Mesenchymal stem cell (in vitro differentiated cells and primary cell): ENCODE measurements at regions not wholly inside any gene's neighbourhood (a gene's known extent, or its start where the extent isn't known, plus 50 kb on each side); places are given as distances from the start of the nearest gene placed in this dataset.
"Not testable (repeated sequence)": the region's sequence is repeated elsewhere in the genome, so short reads cannot be mapped to it uniquely, and the experiment has no call there.

Source experiments
- DNase-seq: peaks from one replicate; pipeline ENCODE4 v3.0.0-alpha.2; 2013
- H2AFZ ChIP-seq: one replicate; pipeline ENCODE4 v1.6.1; 2013; ENCODE audit warnings: low read depth, mild to moderate bottlenecking, control low read depth, inconsistent platforms, low read length, moderate library complexity
- H2AK5ac ChIP-seq: 2 replicates; pipeline ENCODE4 v1.6.1; 2013; ENCODE audit warnings: low read length, moderate library complexity, mild to moderate bottlenecking, inconsistent platforms; ENCODE audit not compliant: severe bottlenecking
- H2BK120ac ChIP-seq: one replicate; pipeline ENCODE4 v1.6.1; 2013; ENCODE audit warnings: low read depth, mild to moderate bottlenecking, inconsistent platforms, low read length, moderate library complexity
- H2BK12ac ChIP-seq, 2 experiments: one replicate each; pipeline ENCODE4 v1.6.1; 2013; ENCODE audit warnings: inconsistent platforms in 2 of 2, low read length in 2 of 2, mild to moderate bottlenecking in 2 of 2, moderate library complexity in 2 of 2, control low read depth in 1 of 2
- H2BK15ac ChIP-seq: one replicate; pipeline ENCODE4 v1.6.1; 2013; ENCODE audit warnings: mild to moderate bottlenecking, low read depth, inconsistent platforms; ENCODE audit not compliant: poor library complexity, severe bottlenecking
- H2BK5ac ChIP-seq: 2 replicates; pipeline ENCODE4 v1.6.1; 2013; ENCODE audit warnings: low read depth, mild to moderate bottlenecking, low read length, control low read depth, inconsistent platforms; ENCODE audit not compliant: poor library complexity, severe bottlenecking
- H3K14ac ChIP-seq, 2 experiments: one replicate each; pipeline ENCODE4 v1.6.1; 2013; ENCODE audit warnings: inconsistent platforms in 2 of 2, low read length in 2 of 2, control low read depth in 1 of 2, mild to moderate bottlenecking in 1 of 2, moderate library complexity in 1 of 2
- H3K18ac ChIP-seq, 2 experiments: one replicate each; pipeline ENCODE4 v1.6.1; 2013; ENCODE audit warnings: inconsistent platforms in 2 of 2, low read length in 2 of 2, control low read depth in 1 of 2, low read depth in 1 of 2, mild to moderate bottlenecking in 1 of 2
- H3K23ac ChIP-seq, 2 experiments: one replicate each; pipeline ENCODE4 v1.6.1; 2013; ENCODE audit warnings: inconsistent platforms in 2 of 2, low read length in 2 of 2, mild to moderate bottlenecking in 2 of 2, moderate library complexity in 2 of 2, control low read depth in 1 of 2
- H3K27ac ChIP-seq: 2 replicates; pipeline ENCODE4 v1.5.1; 2013; ENCODE audit warnings: mild to moderate bottlenecking, moderate library complexity, low read length, control low read depth, inconsistent platforms; ENCODE audit not compliant: poor library complexity, severe bottlenecking
- H3K27me3 ChIP-seq, 2 experiments: 2 replicates each; pipeline versions ENCODE4 v1.6.1 to v1.7.0; 2013; ENCODE audit warnings: low read length in 2 of 2, mild to moderate bottlenecking in 2 of 2, moderate library complexity in 2 of 2, control low read depth in 1 of 2, inconsistent platforms in 1 of 2; ENCODE audit not compliant: control insufficient read depth in 1 of 2, insufficient read depth in 1 of 2
- H3K36me3 ChIP-seq, 2 experiments: 2 replicates each; pipeline versions ENCODE4 v1.6.1 to v1.7.0; 2013; ENCODE audit warnings: low read length in 2 of 2, control low read depth in 1 of 2, inconsistent platforms in 1 of 2, low read depth in 1 of 2, mild to moderate bottlenecking in 1 of 2; ENCODE audit not compliant: insufficient read depth in 2 of 2, control insufficient read depth in 1 of 2
- H3K4ac ChIP-seq, 2 experiments: one replicate each; pipeline ENCODE4 v1.6.1; 2013; ENCODE audit warnings: inconsistent platforms in 2 of 2, low read length in 2 of 2, mild to moderate bottlenecking in 2 of 2, moderate library complexity in 2 of 2, control low read depth in 1 of 2, low read depth in 1 of 2
- H3K4me1 ChIP-seq: 2 replicates; pipeline ENCODE4 v1.6.1; 2013; ENCODE audit warnings: low read depth, low read length, control low read depth; ENCODE audit not compliant: control insufficient read depth, insufficient read depth
- H3K4me2 ChIP-seq: 2 replicates; pipeline ENCODE4 v1.6.1; 2013; ENCODE audit warnings: low read length, mild to moderate bottlenecking, inconsistent platforms; ENCODE audit not compliant: poor library complexity, severe bottlenecking
- H3K4me3 ChIP-seq, 2 experiments: 2 replicates each; pipeline versions ENCODE4 v1.5.1 to v1.7.0; 2013; ENCODE audit warnings: low read length in 2 of 2, mild to moderate bottlenecking in 2 of 2, control low read depth in 1 of 2, low read depth in 1 of 2; ENCODE audit not compliant: insufficient read depth in 1 of 2
- H3K79me1 ChIP-seq: replicated peaks from 2 replicates; pipeline ENCODE4 v1.6.1; 2013; ENCODE audit warnings: mild to moderate bottlenecking, control low read depth, low read length, inconsistent platforms; ENCODE audit not compliant: poor library complexity, severe bottlenecking
- H3K9ac ChIP-seq: 2 replicates; pipeline ENCODE4 v1.7.0; 2013; ENCODE audit warnings: mild to moderate bottlenecking, low read length, moderate library complexity
- H3K9me3 ChIP-seq: 2 replicates; pipeline ENCODE4 v1.7.0; 2013; ENCODE audit warnings: mild to moderate bottlenecking, low read length; ENCODE audit not compliant: control insufficient read depth
- H4K8ac ChIP-seq: one replicate; pipeline ENCODE4 v1.6.1; 2013; ENCODE audit warnings: inconsistent platforms, mild to moderate bottlenecking, low read length, moderate library complexity
- H4K91ac ChIP-seq: one replicate; pipeline ENCODE4 v1.6.1; 2013; ENCODE audit warnings: mild to moderate bottlenecking, low read length, inconsistent platforms
- WGBS: methylation state at CpG from one replicate; pipeline ENCODE4 v1.1.7; 2013; ENCODE audit warnings: mixed read lengths; 5-methylcytosine and 5-hydroxymethylcytosine counted together

DNA sequence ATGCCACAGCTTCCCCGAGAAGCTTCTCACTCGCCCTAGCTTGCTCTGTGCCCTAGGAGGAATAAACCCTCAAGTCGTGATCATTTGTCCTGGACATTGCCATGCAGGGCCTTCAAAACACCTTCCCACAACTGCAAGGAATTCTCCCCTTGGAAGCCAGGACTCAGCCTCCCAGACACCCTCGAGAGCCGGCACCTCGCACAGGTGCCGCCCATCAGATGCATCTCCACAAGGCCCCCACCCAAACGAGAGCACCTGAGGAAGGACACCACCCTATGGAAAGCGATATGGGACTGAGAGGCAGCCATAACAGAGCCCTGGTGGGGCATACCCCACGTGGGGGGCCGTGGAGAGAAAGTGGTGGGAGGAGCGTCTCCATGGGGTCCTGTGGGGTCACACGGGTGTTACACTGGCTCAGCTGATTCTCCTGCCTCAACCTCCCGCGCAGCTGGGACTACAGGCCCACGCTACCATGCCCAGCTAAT, 77.6 kb upstream of the FOXK1 start:
- DNase-seq: no peak
- H3K14ac ChIP-seq: no peak overlapping the region
- no peak overlapping the region for H4K91ac ChIP-seq
- no peak overlapping the region for H2AK5ac ChIP-seq
- H3K27ac ChIP-seq: no peak overlapping the region
- H2BK15ac ChIP-seq: no peak overlapping the region
- H3K4me3 ChIP-seq: no peak overlapping the region
- no peak overlapping the region for H3K23ac ChIP-seq
- H3K4me2 ChIP-seq: no peak overlapping the region
- H3K36me3 ChIP-seq: peaks cover 0 to 3% of the 10 kb centered on the region in 2 experiments
- no peak overlapping the region for H2BK120ac ChIP-seq
- 79% methylated on average over 15 of the region's 16 CpGs for WGBS
- no peaks in the 10 kb centered on the region for H3K4me1 ChIP-seq
- no peak overlapping the region for H2BK12ac ChIP-seq
- H2BK5ac ChIP-seq: no peak overlapping the region
- no peak overlapping the region for H3K9ac ChIP-seq
- no peak overlapping the region for H4K8ac ChIP-seq
- no peak overlapping the region for H2AFZ ChIP-seq
- H3K79me1 ChIP-seq: no peaks in the 10 kb centered on the region
- peaks cover 17 to 19% of the 10 kb centered on the region in 2 experiments for H3K27me3 ChIP-seq
- H3K9me3 ChIP-seq: no peaks in the 10 kb centered on the region
- H3K18ac ChIP-seq: no peak overlapping the region
- no peak overlapping the region for H3K4ac ChIP-seq

DNA sequence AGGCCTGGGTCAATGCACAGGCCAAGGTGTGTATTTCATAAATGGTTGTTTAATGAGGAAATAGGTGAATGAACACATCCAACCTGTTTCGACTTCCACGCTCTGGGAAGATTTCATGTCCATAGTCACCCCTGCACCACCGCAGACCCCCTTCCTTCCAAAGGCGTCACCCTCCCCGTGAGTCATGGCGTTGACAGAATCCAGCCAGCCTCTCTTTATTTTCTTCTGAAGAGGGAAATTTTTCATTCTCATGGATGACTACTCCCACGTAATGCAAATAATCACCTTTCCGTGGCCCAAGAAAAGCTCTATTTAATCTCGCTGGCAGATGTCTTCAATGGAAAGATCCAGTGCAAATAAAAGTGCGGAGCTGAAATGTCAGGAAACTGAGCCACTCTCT, 75.3 kb upstream of the FOXK1 start:
- H3K4ac ChIP-seq: no peak overlapping the region
- H2BK12ac ChIP-seq: no peak overlapping the region
- H3K9me3 ChIP-seq: no peaks in the 10 kb centered on the region
- H3K23ac ChIP-seq: no peak overlapping the region
- H2AK5ac ChIP-seq: no peak overlapping the region
- H2BK120ac ChIP-seq: no peak overlapping the region
- H3K79me1 ChIP-seq: no peaks in the 10 kb centered on the region
- H3K4me1 ChIP-seq: no peaks in the 10 kb centered on the region
- H3K27ac ChIP-seq: no peak overlapping the region
- H2BK5ac ChIP-seq: no peak overlapping the region
- H3K14ac ChIP-seq: no peak overlapping the region
- WGBS: 94% methylated on average over 10 of the region's 10 CpGs
- H2AFZ ChIP-seq: no peak overlapping the region
- H4K8ac ChIP-seq: no peak overlapping the region
- H3K4me2 ChIP-seq: no peak overlapping the region
- peaks cover 0 to 3% of the 10 kb centered on the region in 2 experiments for H3K36me3 ChIP-seq
- no peak for DNase-seq
- no peak overlapping the region for H3K18ac ChIP-seq
- no peak overlapping the region for H4K91ac ChIP-seq
- H2BK15ac ChIP-seq: no peak overlapping the region
- no peak overlapping the region for H3K9ac ChIP-seq
- H3K27me3 ChIP-seq: peaks cover 17 to 19% of the 10 kb centered on the region in 2 experiments
- H3K4me3 ChIP-seq: no peak overlapping the region

DNA sequence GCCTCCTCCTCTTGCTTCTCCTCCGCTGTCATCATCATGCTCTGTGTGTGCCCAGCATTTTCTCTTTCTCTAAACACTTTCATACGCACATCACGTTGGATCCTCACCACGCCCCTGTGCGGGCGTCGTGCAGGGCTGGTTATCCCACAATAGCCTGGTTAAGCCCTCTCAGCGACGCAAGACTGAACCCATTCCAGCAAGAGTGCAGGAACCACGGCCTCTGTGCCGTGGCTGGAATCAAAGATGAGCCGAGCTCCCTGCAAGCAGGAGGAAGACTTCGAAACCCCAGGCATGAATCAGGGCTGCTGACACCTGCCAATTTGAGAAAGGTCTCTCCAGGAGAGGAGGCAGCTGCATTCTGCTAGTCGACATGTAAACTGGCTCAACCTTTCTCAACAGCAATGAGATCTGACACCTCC, 74.8 kb upstream of the FOXK1 start:
- 90% methylated on average over 14 of the region's 14 CpGs for WGBS
- Histone ChIP-seq H3K4ac (no peak overlapping the region), H2BK12ac (no peak overlapping the region), H2BK5ac (no peak overlapping the region), H4K8ac (no peak overlapping the region), H3K27me3 (peaks cover 15 to 17% of the 10 kb centered on the region in 2 experiments), H3K14ac (no peak overlapping the region), H3K9ac (no peak overlapping the region), H3K36me3 (peaks cover 0 to 3% of the 10 kb centered on the region in 2 experiments), H3K9me3 (no peaks in the 10 kb centered on the region), H3K23ac (no peak overlapping the region), H3K79me1 (no peaks in the 10 kb centered on the region), H2BK120ac (no peak overlapping the region), H3K4me2 (no peak overlapping the region), H3K4me1 (peaks cover 2% of the 10 kb centered on the region), H3K27ac (no peak overlapping the region), H2AFZ (no peak overlapping the region), H4K91ac (no peak overlapping the region), H3K18ac (no peak overlapping the region), H3K4me3 (no peak overlapping the region), H2BK15ac (no peak overlapping the region), H2AK5ac (no peak overlapping the region)
- no peak for DNase-seq

- Histone ChIP-seq H3K4me1 (peaks cover 16% of the 10 kb centered on the region), H3K27me3 (peaks cover 13 to 15% of the 10 kb centered on the region in 2 experiments)
- 95% methylated on average over 7 of the region's 7 CpGs for WGBS
- not testable (repeated sequence) for H3K4ac ChIP-seq, H3K9me3 ChIP-seq, H3K4me2 ChIP-seq, H3K9ac ChIP-seq, H3K36me3 ChIP-seq, H2BK12ac ChIP-seq, H4K8ac ChIP-seq, H3K27ac ChIP-seq, H4K91ac ChIP-seq, H2BK15ac ChIP-seq, H2BK5ac ChIP-seq, H2AFZ ChIP-seq, H3K79me1 ChIP-seq, H2BK120ac ChIP-seq, H3K18ac ChIP-seq, H2AK5ac ChIP-seq, H3K23ac ChIP-seq, H3K4me3 ChIP-seq, H3K14ac ChIP-seq, DNase-seq
These were observed 72.5 kb upstream of the FOXK1 start for GRCh38 chr7:4609576-4609975.
